NB4 (cell line): ENCODE measurements at regions not wholly inside any gene's neighbourhood (a gene's known extent, or its start where the extent isn't known, plus 50 kb on each side); places are given as distances from the start of the nearest gene placed in this dataset.

Source experiments
- DNase-seq: peaks from one replicate; pipeline ENCODE4 v3.0.0; 2010; ENCODE audit warnings: low read depth
- H3K4me3 ChIP-seq: one replicate; pipeline ENCODE4 v1.5.1; 2011; ENCODE audit warnings: mild to moderate bottlenecking, low read depth, low read length, moderate library complexity
- CTCF ChIP-seq: IDR thresholded peaks from one replicate; pipeline ENCODE4 v1.5.1; 2012; ENCODE audit warnings: low read depth, low read length
- MAX ChIP-seq: IDR thresholded peaks from 2 replicates; pipeline ENCODE4 v1.6.1; 2011; ENCODE audit warnings: low read depth, low read length
- MYC ChIP-seq: IDR thresholded peaks from 2 replicates; pipeline ENCODE4 v1.6.1; 2011; ENCODE audit warnings: low read depth, low read length
- POLR2A ChIP-seq: IDR thresholded peaks from 2 replicates; pipeline ENCODE4 v1.6.1; 2011; ENCODE audit warnings: mild to moderate bottlenecking; ENCODE audit not compliant: insufficient read length; ENCODE audit errors: extremely low read depth

- H3K4me3 ChIP-seq, result no peak overlapping the region
- DNase-seq, result no peak
- TF ChIP-seq MAX (no peak), CTCF (no peak), POLR2A (no peak), MYC (no peak)
Measured at GRCh38 chr13:33471204-33471603, 185.6 kb upstream of the STARD13 start.

- no peak for DNase-seq
- TF ChIP-seq MYC (no peak), MAX (no peak), CTCF (no peak), POLR2A (no peak)
- H3K4me3 ChIP-seq, result no peak overlapping the region
Measured at GRCh38 chr13:33472446-33472845, 186.9 kb upstream of the STARD13 start.

GRCh38 chr13:33479105-33479504, 193.6 kb upstream of the STARD13 start:
- no peak for TF ChIP-seq MAX
- TF ChIP-seq POLR2A, result no peak
- no peak for TF ChIP-seq MYC
- no peak for TF ChIP-seq CTCF
- DNase-seq, result no peak
- H3K4me3 ChIP-seq, result no peak overlapping the region

GRCh38 chr13:33480561-33480960, 195.0 kb upstream of the STARD13 start:
- DNase-seq, result no peak
- no peak overlapping the region for H3K4me3 ChIP-seq
- TF ChIP-seq POLR2A (no peak), CTCF (no peak), MAX (no peak), MYC (no peak)

GRCh38 chr13:33483471-33483870, 197.9 kb upstream of the STARD13 start:
- H3K4me3 ChIP-seq, result no peak overlapping the region
- DNase-seq, result no peak

More at GRCh38 chr13:33483471-33483870, 197.9 kb upstream of the STARD13 start:
- no peak for TF ChIP-seq CTCF
- TF ChIP-seq POLR2A, result no peak
- no peak for TF ChIP-seq MAX
- no peak for TF ChIP-seq MYC
